HG03342 (cell line): ENCODE measurements at regions not wholly inside any gene's neighbourhood (a gene's known extent, or its start where the extent isn't known, plus 50 kb on each side); places are given as distances from the start of the nearest gene placed in this dataset.
"Not testable (repeated sequence)": the region's sequence is repeated elsewhere in the genome, so short reads cannot be mapped to it uniquely, and the experiment has no call there.

Source experiments
- ATAC-seq: cut with Tn5 transposase; IDR thresholded peaks from one replicate; pipeline ENCODE4 v1.9.1; 2021; ENCODE audit warnings: mild to moderate bottlenecking, moderate library complexity; ENCODE audit not compliant: unreplicated experiment

GRCh38 chr12:87021400-87021799 is 765.2 kb upstream of the MGAT4C start:
- no peak for ATAC-seq

GRCh38 chr12:87020071-87020470 is 763.9 kb upstream of the MGAT4C start:
- no peak for ATAC-seq

DNA sequence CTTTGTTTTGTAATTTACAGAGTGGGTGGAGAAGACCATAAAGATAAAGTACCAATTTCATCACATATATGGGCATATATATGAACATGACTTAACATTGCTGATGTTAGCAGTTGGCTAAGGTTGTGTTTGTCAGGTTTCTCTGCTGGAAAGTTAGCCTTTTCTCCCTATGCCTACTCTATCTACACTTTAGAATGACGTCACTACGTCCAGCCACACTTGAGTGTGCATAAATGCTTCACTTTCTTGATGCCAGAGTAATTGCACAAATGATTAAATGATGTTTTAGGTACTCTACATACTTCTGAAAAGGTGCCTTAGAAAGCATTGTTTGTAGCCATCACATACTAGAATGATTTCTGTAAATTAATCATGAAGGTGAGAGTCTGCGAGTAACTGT is 759.2 kb upstream of the MGAT4C start:
- no peak for ATAC-seq

GRCh38 chr12:87008785-87009384 is 752.7 kb upstream of the MGAT4C start:
- ATAC-seq = no peak

DNA sequence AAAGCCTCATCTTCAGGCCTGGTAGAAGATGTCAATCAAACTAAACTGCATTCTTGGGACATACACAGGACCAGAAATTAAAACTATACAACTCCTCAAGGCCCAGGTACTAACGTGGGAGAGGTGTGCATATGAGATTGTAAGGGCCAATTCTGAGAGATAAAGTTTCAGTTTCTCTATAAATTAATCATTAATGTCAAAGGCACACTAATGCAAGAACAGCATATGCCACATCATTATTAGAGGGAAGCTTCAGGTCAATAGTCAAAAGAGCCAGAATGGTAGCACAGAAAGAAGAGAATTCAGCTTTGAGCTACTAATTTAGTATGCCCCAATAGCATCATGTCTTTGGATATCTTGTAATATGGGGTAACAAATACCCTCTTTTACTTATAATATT is 744.9 kb upstream of the MGAT4C start:
- ATAC-seq = no peak

DNA sequence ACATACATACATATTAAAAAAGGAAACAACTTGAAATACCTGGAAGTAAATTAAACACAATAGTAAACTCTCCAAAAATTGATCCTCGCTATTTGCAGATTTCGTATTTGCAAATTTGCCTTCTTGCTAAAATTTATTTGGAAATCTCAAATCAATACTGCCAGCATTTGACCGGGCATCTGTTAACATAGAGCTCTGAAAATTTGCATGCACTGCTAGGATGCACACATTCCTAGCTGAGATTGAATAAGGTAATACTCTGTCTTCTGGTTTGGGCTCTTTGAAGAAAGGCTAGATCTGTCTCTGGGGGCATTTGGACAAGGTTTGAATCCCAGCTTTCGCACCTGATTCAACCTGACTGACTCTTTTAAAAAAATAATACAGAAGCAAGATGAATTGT is 729.1 kb upstream of the MGAT4C start:
- ATAC-seq = no peak

DNA sequence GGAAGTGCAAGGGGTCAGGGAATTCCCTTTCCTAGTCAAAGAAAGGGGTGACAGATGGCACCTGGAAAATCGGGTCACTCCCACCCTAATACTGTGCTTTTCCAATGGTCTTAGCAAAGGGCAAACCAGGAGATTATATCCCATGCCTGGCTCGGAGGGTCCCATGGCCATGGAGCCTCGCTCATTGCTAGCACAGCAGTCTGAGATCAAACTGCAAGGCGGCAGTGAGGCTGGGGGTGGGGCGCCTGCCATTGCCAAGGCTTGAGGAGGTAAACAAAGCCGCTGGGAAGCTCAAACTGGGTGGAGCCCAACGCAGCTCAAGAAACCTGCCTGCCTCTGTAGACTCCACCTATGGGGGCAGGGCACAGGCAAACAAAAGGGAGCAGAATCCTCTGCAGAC is 714.4 kb upstream of the MGAT4C start:
- not testable (repeated sequence) for ATAC-seq

- no peak for ATAC-seq
Observed at GRCh38 chr12:86959766-86960458, 703.7 kb upstream of the MGAT4C start.

DNA sequence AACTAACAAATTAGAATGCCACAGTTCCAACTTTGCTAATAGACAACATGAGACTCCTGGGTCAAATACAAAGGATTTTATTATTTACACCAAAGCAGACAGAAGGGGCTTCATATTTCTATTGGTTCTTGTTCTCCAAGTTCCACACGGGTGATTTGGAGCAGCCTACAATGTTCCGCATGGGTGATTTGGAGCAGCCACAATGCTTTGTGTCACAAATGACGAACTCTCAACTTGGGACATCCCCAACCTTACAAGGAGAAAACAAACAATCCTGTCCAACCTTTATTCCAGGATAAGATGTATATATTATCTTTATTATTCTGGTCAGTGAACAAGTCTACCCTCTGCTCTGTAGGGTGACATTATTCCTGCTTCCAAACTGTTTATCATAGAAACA is 694.3 kb upstream of the MGAT4C start:
- no peak for ATAC-seq

GRCh38 chr12:86950043-86950442 is 693.9 kb upstream of the MGAT4C start:
- ATAC-seq = no peak

DNA sequence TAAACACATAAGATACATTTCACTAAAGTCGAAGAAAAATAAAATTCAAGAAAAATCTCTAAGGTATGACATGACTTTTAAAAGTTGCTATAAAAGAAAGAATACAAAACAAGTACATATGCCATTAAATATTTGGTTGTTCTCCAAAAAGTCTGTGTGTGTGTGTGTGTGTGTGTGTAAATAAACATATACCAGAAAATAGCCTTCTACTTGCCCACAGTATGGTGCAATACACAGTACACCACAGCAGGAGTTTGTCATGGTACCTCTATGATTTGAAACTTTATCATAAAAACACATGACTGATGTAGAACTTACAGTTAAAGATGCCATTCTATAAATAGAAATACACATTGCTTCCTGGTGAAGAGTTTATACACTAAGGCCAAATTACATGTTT is 692.7 kb upstream of the MGAT4C start:
- no peak for ATAC-seq

DNA sequence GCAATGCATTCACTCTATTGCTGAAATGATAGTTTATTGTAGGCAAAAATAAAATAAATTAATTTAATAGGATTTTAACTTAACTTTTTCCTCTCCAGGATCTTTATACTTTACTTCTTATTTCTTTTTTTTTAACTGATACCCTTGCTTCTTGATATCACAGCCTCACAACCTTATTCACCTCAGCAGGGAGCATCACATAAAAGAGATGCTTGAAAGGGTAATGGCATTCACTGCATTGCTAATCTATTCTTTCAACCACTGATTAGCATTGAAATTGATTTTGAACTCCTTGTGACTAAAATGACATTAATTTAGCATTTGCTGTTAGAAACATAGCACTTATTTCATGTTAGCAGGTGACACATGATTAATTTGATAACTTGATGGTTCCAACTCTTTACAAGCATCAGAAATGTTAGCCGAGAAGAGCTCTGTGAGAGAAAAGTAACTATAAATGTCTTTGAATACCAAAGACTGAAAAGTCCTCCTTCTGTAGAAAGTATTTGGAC is 689.5 kb upstream of the MGAT4C start:
- ATAC-seq = no peak

- ATAC-seq = not testable (repeated sequence)
Observed at GRCh38 chr12:86944197-86944819, 688.1 kb upstream of the MGAT4C start.

- ATAC-seq = no peak
Observed at GRCh38 chr12:86931714-86932113, 675.5 kb upstream of the MGAT4C start.

GRCh38 chr12:86929962-86930361 is 673.8 kb upstream of the MGAT4C start:
- no peak for ATAC-seq

GRCh38 chr12:86917121-86917520 is 660.9 kb upstream of the MGAT4C start:
- ATAC-seq = no peak

- no peak for ATAC-seq
Observed at GRCh38 chr12:86914721-86915120, 658.5 kb upstream of the MGAT4C start.

DNA sequence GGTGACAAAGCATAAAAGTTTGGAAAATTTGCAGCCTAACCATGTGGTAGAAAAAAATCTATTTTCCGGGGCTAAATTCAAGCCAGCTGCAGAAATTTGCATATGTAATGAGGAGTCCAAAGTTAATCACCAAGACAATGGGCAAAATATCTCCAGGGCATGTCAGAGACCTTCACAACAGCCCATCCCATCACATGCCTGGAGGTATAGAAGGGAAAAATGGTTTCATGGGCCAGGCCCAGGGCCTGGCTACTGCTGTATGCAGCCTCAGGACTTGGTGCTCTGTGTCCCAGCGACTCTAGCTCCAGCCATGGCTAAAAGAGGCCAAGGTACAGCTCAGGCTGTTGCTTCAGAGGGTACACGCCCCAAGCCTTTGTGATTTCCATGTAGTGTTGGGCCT is 655.8 kb upstream of the MGAT4C start:
- no peak for ATAC-seq

DNA sequence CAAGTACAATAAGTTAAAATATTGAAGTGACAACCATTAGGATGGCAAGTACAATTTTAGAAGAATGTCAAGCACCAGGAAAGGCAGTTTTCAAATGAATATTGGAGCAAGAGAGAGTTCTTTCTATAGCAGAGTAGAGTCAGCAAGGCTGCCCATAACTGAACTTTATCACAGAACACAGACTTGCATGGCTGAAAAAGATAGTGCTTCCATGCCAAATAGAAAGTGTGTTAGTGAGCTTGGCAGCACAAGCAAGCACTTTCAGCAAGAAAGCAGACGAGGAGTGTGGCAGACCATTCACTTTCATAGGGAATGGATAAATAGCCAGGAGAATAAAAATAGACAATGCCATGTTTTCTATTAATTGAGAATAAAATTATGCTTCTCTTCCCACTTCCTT is 647.0 kb upstream of the MGAT4C start:
- ATAC-seq = no peak

DNA sequence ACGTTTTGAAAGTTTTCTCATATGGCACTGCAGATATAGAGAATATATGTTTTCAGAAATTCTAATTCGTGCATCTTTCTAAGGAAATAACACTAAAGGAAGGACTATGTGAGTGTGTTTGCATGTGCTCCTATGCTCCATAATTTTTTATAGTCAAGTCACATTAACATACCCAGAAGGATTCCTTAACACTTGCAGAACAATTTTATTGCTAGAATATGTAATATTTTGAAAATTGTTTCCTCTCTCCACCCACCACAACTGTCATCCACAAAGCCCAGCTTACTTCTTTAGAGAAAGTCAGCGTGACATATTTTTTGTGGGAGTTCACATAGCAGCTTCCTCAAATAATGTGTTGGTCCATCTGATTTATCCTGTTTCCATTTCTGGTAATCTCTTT is 604.6 kb upstream of the MGAT4C start:
- ATAC-seq = no peak

DNA sequence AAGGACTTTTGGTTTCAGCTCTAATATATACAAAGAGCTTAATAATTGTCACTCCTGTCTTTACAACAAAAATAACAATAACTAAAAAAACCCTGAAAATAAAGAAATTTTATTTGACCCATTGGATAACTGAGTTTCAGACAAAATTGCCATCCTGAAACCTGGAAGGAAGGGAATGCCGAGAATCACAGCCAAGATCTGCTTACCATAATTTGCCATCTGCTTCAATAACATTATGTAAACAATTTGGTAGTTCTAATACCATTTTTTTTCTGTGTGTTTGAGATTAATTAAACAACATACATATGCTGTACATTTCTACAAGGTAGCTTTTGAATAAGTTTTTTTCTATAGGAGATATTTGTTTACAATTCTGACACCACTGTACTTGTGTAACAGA is 596.3 kb upstream of the MGAT4C start:
- ATAC-seq = no peak

DNA sequence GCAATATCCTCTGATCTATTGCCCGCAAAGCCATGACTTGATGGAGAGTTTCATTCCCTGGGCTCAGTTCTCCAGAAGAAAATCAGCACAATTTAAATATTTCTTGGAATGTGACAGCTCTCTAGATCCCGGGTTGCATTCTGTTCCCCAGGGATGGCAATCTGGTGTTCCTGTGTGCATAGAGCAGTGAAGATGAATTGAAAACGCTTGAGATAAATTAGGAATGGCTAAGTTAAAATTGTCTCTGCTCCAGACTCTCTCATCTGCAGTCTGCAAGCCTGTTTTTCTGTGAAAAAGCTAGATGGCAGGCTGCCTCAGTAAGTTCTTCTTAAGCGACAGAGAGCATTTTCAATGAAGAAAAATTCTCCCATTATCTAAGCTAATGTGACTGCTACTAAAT is 582.5 kb upstream of the MGAT4C start:
- no peak for ATAC-seq
